ENCODE measurements at regions not wholly inside any gene's neighbourhood (a gene's known extent, or its start where the extent isn't known, plus 50 kb on each side); places are given as distances from the start of the nearest gene placed in this dataset.

GRCh38 chr10:128957221-128957620 is 509.8 kb upstream of the MGMT start:
- TF ChIP-seq SMARCE1 (IDR thresholded peaks at IDR 0.05; ENCODE audit: borderline replicate concordance) (no peak), POLR2AphosphoS5 (IDR thresholded peaks at IDR 0.05; ENCODE audit: low read depth, low read length) (no peak), MAX (IDR thresholded peaks at IDR 0.05) (no peak), SKI (IDR thresholded peaks at IDR 0.05; ENCODE audit: partially characterized antibody) (no peak), NR2F1 (CRISPR knock-in tag; IDR thresholded peaks at IDR 0.05) (no peak), ZNF510 (CRISPR knock-in tag; IDR thresholded peaks at IDR 0.05; ENCODE audit: low read depth) (no peak), ZNF143 (CRISPR knock-in tag; IDR thresholded peaks at IDR 0.05) (no peak), ZBTB1 (CRISPR knock-in tag; IDR thresholded peaks at IDR 0.05; ENCODE audit: borderline replicate concordance) (no peak), EZH2 (conservative IDR thresholded peaks at IDR 0.05; ENCODE audit: low read depth, low read length) (no peak), ATF1 (CRISPR knock-in tag; IDR thresholded peaks at IDR 0.05) (no peak), HNRNPL (IDR thresholded peaks at IDR 0.05; ENCODE audit: low read depth, low read length) (no peak), ZNF317 (CRISPR knock-in tag; IDR thresholded peaks at IDR 0.05) (no peak), CHD2 (IDR thresholded peaks at IDR 0.05; ENCODE audit: low read depth, low read length) (no peak)
- TF ChIP-seq, protein P1, sequence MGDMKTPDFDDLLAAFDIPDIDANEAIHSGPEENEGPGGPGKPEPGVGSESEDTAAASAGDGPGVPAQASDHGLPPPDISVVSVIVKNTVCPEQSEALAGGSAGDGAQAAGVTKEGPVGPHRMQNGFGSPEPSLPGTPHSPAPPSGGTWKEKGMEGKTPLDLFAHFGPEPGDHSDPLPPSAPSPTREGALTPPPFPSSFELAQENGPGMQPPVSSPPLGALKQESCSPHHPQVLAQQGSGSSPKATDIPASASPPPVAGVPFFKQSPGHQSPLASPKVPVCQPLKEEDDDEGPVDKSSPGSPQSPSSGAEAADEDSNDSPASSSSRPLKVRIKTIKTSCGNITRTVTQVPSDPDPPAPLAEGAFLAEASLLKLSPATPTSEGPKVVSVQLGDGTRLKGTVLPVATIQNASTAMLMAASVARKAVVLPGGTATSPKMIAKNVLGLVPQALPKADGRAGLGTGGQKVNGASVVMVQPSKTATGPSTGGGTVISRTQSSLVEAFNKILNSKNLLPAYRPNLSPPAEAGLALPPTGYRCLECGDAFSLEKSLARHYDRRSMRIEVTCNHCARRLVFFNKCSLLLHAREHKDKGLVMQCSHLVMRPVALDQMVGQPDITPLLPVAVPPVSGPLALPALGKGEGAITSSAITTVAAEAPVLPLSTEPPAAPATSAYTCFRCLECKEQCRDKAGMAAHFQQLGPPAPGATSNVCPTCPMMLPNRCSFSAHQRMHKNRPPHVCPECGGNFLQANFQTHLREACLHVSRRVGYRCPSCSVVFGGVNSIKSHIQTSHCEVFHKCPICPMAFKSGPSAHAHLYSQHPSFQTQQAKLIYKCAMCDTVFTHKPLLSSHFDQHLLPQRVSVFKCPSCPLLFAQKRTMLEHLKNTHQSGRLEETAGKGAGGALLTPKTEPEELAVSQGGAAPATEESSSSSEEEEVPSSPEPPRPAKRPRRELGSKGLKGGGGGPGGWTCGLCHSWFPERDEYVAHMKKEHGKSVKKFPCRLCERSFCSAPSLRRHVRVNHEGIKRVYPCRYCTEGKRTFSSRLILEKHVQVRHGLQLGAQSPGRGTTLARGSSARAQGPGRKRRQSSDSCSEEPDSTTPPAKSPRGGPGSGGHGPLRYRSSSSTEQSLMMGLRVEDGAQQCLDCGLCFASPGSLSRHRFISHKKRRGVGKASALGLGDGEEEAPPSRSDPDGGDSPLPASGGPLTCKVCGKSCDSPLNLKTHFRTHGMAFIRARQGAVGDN (CRISPR knock-in tag; IDR thresholded peaks at IDR 0.05), result no peak

Data from HepG2 (cell line).